ENCODE measurements at regions not wholly inside any gene's neighbourhood (a gene's known extent, or its start where the extent isn't known, plus 50 kb on each side); places are given as distances from the start of the nearest gene placed in this dataset.

GRCh38 chr18:70456376-70456775 is 167.5 kb downstream of the SOCS6 start:
- no peak for TF ChIP-seq ZNF274 (IDR thresholded peaks at IDR 0.05; ENCODE audit: low read depth, low read length)
- no peak for TF ChIP-seq SUZ12 (IDR thresholded peaks at IDR 0.05; ENCODE audit: extremely low read depth, insufficient read depth, insufficient read length)
- TF ChIP-seq YY1 (IDR thresholded peaks at IDR 0.05; ENCODE audit: insufficient read depth, insufficient read length): no peak
